HG03135 (cell line): ENCODE measurements at regions not wholly inside any gene's neighbourhood (a gene's known extent, or its start where the extent isn't known, plus 50 kb on each side); places are given as distances from the start of the nearest gene placed in this dataset.

ENCODE experiments used
- ATAC-seq: cut with Tn5 transposase; IDR thresholded peaks from one replicate; pipeline ENCODE4 v1.9.1; 2021; ENCODE audit warnings: mild to moderate bottlenecking, moderate library complexity; ENCODE audit not compliant: unreplicated experiment

DNA sequence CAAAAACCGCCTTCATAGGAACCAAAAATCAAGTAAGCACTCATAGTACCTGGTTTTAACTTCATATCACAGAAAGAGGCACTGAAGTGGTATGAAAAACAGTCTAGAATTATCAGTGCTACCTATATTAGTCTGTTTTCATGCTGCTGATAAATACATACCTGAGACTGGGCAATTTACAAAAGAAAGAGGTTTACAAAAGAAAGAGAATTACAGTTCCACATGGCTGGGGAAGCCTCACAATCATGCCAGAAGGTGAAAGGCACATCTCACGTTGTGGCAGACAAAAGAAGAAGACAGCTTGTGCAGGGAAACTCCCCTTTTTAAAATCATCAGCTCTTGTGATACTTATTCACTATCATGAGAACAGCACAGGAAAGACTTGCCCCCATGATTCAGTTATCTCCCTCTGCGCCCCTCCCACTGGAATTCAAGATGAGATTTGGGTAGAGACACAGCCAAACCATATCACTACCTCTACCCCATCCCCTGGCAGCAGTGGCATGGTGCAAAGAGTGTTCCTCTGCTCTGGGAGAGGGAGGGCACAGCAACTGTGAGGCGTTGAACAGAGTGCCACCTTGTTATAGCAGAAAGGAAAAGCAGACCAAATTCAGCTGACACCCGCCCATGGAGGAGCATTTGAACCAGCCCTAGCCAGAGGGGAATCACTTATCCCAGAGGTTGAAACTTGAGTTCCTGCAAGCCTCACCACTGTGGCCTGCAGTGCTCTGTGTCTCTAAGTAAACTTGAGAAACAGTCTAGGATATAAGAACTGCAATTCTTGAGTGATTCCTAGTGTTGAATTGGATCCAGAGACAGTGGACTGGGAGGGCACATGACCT is 61.9 kb upstream of the PTPRZ1 start:
- ATAC-seq: no peak

GRCh38 chr7:121807078-121807477 is 65.9 kb upstream of the PTPRZ1 start:
- no peak for ATAC-seq

- ATAC-seq: no peak
Observed at GRCh38 chr7:121803039-121803438, 69.9 kb upstream of the PTPRZ1 start.

- ATAC-seq: no peak
Observed at GRCh38 chr7:121800916-121801675, 71.9 kb upstream of the PTPRZ1 start.

DNA sequence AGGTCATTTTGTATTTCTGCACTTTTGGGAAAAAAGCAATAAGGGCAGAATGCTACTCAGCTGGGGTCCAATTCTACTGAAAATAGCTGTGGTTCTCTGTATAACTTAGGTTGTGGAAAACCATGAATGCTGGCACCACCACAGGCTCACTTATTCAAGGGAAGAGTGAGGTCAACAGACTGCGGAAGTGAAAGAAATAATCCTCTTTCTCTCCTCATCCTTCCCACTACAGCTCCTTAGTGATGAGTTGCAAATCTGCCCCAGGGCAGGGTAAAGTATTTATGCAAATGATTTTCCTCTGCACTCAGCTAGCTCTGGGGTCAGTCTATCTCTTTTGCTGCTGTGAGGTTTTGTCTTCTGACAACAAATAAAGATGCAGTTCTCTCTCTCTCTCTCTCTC is 74.1 kb upstream of the PTPRZ1 start:
- no peak for ATAC-seq

GRCh38 chr7:121798453-121798840 is 74.5 kb upstream of the PTPRZ1 start:
- ATAC-seq: no peak

DNA sequence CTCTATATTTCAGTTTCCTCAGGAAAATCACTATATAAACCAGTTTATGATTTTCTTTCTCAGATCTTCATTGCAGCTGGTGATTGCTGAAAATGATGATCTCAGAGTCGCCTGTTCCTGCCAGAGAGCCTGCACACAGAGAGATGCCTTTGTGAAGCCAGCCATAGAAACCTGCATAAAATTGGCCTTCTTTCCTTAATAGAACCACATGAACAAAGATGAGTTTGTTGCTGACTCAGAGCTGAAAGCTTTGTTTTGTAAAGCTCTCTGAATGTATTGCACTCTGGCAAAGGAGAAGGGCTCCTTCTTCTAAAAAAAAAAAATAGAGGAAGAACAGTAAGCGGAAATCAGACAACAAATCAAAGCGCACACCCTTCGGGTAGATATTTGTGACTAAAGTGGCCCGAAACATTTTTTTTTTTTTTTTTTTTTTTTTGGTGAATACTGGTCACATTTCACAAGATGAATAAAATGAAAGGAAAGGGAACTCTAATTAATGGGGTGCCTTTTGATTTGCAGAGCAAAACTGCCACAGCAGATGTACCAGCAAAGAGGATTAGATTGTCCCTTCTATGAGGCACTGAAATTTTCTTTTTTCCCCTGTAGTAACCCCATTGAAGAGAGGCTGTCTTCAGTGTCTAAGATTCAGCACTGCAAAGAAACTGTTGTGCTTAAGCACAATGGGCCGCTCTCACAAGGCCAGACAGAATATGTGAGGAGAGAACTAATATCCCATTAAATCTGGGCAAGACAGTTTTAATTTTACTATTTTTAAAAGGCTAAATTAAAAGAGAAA is 75.1 kb upstream of the PTPRZ1 start:
- ATAC-seq: no peak

DNA sequence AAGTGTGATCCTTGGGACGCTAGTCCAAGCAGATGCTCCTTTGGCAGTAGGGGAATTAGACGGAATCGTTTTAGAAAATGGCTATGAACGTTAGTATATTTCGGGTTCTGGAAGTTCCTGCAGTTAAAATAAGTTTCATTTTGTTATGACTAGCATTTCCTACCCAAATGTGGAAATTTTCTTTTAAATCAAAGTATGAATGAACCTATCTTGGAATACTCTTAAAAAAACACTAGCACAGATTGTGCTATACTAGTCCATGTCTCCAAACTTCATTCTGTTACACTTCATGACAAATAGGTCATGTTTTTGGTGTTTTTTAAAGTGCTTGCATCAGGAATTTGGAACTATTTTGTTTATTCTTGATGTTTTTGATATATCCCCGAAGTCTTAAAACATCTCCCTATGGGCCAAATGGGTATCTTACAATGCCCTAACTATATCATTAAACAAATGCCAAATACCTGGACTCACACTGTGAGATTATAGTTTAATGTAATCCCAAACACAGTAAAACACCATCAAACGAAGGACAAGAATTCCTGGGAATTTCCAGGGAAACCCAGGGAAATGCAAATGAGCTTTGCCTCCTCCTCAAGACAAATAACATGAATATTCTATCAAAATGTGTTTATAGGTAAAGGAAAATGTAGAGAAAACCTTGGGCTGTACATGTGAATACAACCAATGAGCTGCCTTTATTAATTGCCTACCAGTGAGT is 75.9 kb upstream of the PTPRZ1 start:
- no peak for ATAC-seq

DNA sequence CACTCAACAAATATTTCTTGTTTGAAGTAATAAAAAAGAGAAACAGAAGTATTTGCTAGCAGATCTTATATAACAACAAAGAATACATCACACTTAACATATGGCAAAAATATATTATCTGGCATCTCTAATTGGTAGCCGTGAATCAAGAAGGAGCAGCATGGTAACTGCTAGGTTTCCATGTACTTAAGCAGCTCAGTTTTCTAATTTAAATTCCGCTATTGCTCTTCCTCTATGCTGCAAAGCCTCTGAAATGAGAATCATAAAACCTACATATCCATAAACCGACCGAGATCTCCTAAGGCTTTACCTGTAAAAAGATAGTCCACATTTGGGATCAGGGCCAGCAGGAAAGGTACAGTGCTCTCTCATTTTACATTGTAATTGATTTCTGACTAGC is 76.6 kb upstream of the PTPRZ1 start:
- no peak for ATAC-seq

- ATAC-seq: no peak
Observed at GRCh38 chr7:121795736-121796135, 77.2 kb upstream of the PTPRZ1 start.

- no peak for ATAC-seq
Observed at GRCh38 chr7:121793716-121794115, 79.2 kb upstream of the PTPRZ1 start.

- ATAC-seq: no peak
Observed at GRCh38 chr7:121777672-121778071, 95.3 kb upstream of the PTPRZ1 start.

DNA sequence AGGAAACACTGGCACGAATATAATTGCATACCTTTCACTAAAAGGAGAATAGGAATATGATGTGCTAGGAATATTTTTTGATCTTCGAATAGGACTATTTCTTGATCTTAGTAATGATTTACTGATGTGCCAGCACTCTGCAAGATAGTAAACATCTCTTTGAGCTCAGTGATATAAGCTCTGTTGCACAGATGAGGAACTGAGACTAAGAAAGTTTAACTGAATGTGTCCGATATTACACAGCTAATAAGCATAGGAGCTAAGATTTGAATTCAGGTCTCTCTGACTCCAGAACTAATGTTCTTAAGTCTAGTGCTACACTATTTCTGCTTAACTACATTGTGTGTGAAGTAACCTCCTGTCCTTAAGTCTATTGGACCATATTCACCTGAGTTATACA is 98.4 kb upstream of the PTPRZ1 start:
- ATAC-seq: no peak

DNA sequence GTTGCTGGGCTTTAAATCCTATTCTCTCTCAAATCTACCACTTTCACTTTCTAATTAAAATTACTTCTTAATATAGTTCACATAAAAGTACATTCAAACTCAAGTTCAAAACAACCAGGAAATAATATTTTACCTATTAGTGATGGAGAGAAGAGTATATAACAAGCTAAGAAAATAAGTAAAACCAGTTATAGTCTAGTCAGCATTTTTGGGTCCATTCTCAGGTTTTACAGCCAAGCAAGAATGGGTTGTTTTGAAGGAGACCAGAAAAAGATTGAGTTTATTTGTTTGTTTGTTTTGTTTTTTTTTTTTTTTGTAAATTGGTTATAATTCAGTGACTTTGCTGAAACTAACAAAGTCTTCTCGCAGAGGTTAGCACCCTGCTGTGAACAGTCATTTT is 106.3 kb upstream of the PTPRZ1 start:
- no peak for ATAC-seq

- ATAC-seq: no peak
Observed at GRCh38 chr7:121761399-121761798, 111.6 kb upstream of the PTPRZ1 start.

GRCh38 chr7:121755818-121756552 is 117.0 kb upstream of the PTPRZ1 start:
- no peak for ATAC-seq

GRCh38 chr7:121755286-121755685 is 117.7 kb upstream of the PTPRZ1 start:
- ATAC-seq: no peak

- ATAC-seq: no peak
Observed at GRCh38 chr7:121753944-121754343, 119.0 kb upstream of the PTPRZ1 start.

- ATAC-seq: no peak
Observed at GRCh38 chr7:121752706-121753105, 120.3 kb upstream of the PTPRZ1 start.

GRCh38 chr7:121748546-121748945 is 124.4 kb upstream of the PTPRZ1 start:
- no peak for ATAC-seq
